A549 (cell line): ENCODE measurements at regions not wholly inside any gene's neighbourhood (a gene's known extent, or its start where the extent isn't known, plus 50 kb on each side); places are given as distances from the start of the nearest gene placed in this dataset.

Experiments
- ATAC-seq, 2 experiments: fragments of 200-7000 bp in 1 of 2; fragments of >200 bp in 1 of 2; cut with Nextera tagmentation in 1 of 2; cut with Tn5 transposase in 1 of 2; 3 replicates each; pipeline versions ENCODE4 v1.8.0 to v1.9.1; 2018 to 2020; ENCODE audit warnings: mild to moderate bottlenecking in 1 of 2, moderate library complexity in 1 of 2
- CTCF ChIA-PET: fragments of 300-600 bp; sonication (Branson Sonifier 250); formaldehyde crosslinking; extraction: SDS; loops from one replicate; lab custom pipeline; 2021; ENCODE audit warnings: antibody characterized with exemption, inconsistent platforms; lab: Yijun Ruan, JAX
- POLR2A ChIA-PET: fragments of 350-600 bp; formaldehyde crosslinking; extraction: SDS; loops from one replicate; lab custom pipeline; 2021; ENCODE audit warnings: antibody characterized with exemption, inconsistent platforms; lab: Yijun Ruan, JAX
- DNase-seq, 2 experiments: peaks; one replicate each; pipeline versions ENCODE4 v3.0.0 to v3.0.0-alpha.2; 2011 to 2016; ENCODE audit warnings: low read depth in 1 of 2, low spot score in 1 of 2
- FAIRE-seq: peaks from 2 replicates; lab custom pipeline; 2011; peaks lifted over from hg19 to GRCh38; lab: Jason Lieb, UNC
- H3K27ac ChIP-seq, 2 experiments: fragments of >200 bp; sonication (Bioruptor Twin); formaldehyde crosslinking; 3 replicates each; pipeline ENCODE4 v1.5.1; 2016 to 2017
- H3K4me1 ChIP-seq: fragments of >200 bp; sonication (Bioruptor Twin); formaldehyde crosslinking; 3 replicates; pipeline ENCODE4 v1.6.1; 2016
- H3K4me2 ChIP-seq: fragments of >200 bp; sonication (Bioruptor Twin); formaldehyde crosslinking; 3 replicates; pipeline ENCODE4 v1.6.1; 2016
- H3K4me3 ChIP-seq: fragments of >200 bp; sonication (Bioruptor Twin); formaldehyde crosslinking; 3 replicates; pipeline ENCODE4 v1.5.1; 2016
- H3K9me3 ChIP-seq: fragments of >200 bp; sonication (Bioruptor Twin); formaldehyde crosslinking; 3 replicates; pipeline ENCODE4 v1.6.1; 2016
- CBX8 ChIP-seq: fragments of 200-600 bp; sonication (generic); IDR thresholded peaks from 2 replicates; pipeline ENCODE4 v1.6.1; 2016
- CEBPB ChIP-seq, 2 experiments: fragments of >200 bp in 1 of 2; sonication (Bioruptor Twin) in 1 of 2; formaldehyde crosslinking in 1 of 2; IDR thresholded peaks; 2 replicates each; pipeline ENCODE4 v1.6.1; 2012 to 2016
- CHD2 ChIP-seq: fragments of 150-350 bp; IDR thresholded peaks from 2 replicates; pipeline ENCODE4 v1.6.1; 2014; ENCODE audit warnings: low read length; ENCODE audit not compliant: partially characterized antibody
- EP300 ChIP-seq, 2 experiments: fragments of >200 bp; sonication (Bioruptor Twin); formaldehyde crosslinking; IDR thresholded peaks; 2 replicates in 1 of 2; 3 replicates in 1 of 2; pipeline ENCODE4 v1.6.1; 2016 to 2017
- FOSL2 ChIP-seq, 2 experiments: fragments of 450-650 bp in 1 of 2; fragments of >200 bp in 1 of 2; sonication (Bioruptor Twin) in 1 of 2; formaldehyde crosslinking; IDR thresholded peaks; 2 replicates each; pipeline versions ENCODE4 v1.5.0 to v1.6.1; 2016 to 2020; ENCODE audit warnings: mild to moderate bottlenecking in 1 of 2, moderate library complexity in 1 of 2
- GATA3 ChIP-seq: IDR thresholded peaks from 2 replicates; pipeline ENCODE4 v1.6.1; 2012; ENCODE audit warnings: borderline replicate concordance
- HDAC2 ChIP-seq: fragments of 200-600 bp; sonication (generic); IDR thresholded peaks from 2 replicates; pipeline ENCODE4 v1.6.1; 2016
- HOXA7 ChIP-seq: fragments of 250-450 bp; sonication (Bioruptor Pico); IDR thresholded peaks from 2 replicates; pipeline ENCODE4 v1.5.0; 2020; ENCODE audit warnings: mild to moderate bottlenecking, moderate library complexity
- HOXB13 ChIP-seq: fragments of 250-450 bp; sonication (Bioruptor Pico); IDR thresholded peaks from 2 replicates; pipeline ENCODE4 v1.5.0; 2020; ENCODE audit warnings: low read depth, mild to moderate bottlenecking, moderate library complexity
- JUN ChIP-seq, 2 experiments: fragments of >200 bp; sonication (Bioruptor Twin); formaldehyde crosslinking; IDR thresholded peaks; 2 replicates in 1 of 2; 3 replicates in 1 of 2; pipeline ENCODE4 v1.6.1; 2016 to 2017
- JUNB ChIP-seq: fragments of >200 bp; sonication (Bioruptor Twin); formaldehyde crosslinking; IDR thresholded peaks from 2 replicates; pipeline ENCODE4 v1.6.1; 2016
- MAFK ChIP-seq: fragments of 450-650 bp; IDR thresholded peaks from 2 replicates; pipeline ENCODE4 v1.6.1; 2014; ENCODE audit not compliant: partially characterized antibody
- MYC ChIP-seq: IDR thresholded peaks from 2 replicates; pipeline ENCODE4 v1.6.1; 2012; ENCODE audit warnings: mild to moderate bottlenecking, inconsistent platforms, low read length, improper control_type of control experiment, borderline replicate concordance
- NR3C1 ChIP-seq: fragments of >200 bp; sonication (Bioruptor Twin); formaldehyde crosslinking; IDR thresholded peaks from 3 replicates; pipeline ENCODE4 v1.6.1; 2017
- POLR2A ChIP-seq: IDR thresholded peaks from 2 replicates; pipeline ENCODE4 v1.6.1; 2012; ENCODE audit warnings: mild to moderate bottlenecking, low read length
- POLR2AphosphoS2 ChIP-seq: conservative IDR thresholded peaks from 2 replicates; pipeline ENCODE4 v1.6.1; 2012; ENCODE audit warnings: low read length, improper control_type of control experiment, inconsistent platforms
- RAD21 ChIP-seq, 2 experiments: fragments of >200 bp in 1 of 2; sonication (Bioruptor Twin) in 1 of 2; formaldehyde crosslinking in 1 of 2; IDR thresholded peaks in 1 of 2; conservative IDR thresholded peaks in 1 of 2; 2 replicates in 1 of 2; 3 replicates in 1 of 2; pipeline ENCODE4 v1.6.1; 2012 to 2018; ENCODE audit warnings: inconsistent platforms in 1 of 2
- RNF2 ChIP-seq: fragments of 200-600 bp; sonication (generic); IDR thresholded peaks from 2 replicates; pipeline ENCODE4 v1.6.1; 2016; ENCODE audit warnings: low read depth, mild to moderate bottlenecking, antibody characterized with exemption, moderate library complexity, borderline replicate concordance
- ZC3H11A ChIP-seq: fragments of 450-650 bp; IDR thresholded peaks from 2 replicates; pipeline ENCODE4 v1.6.1; 2014; ENCODE audit warnings: antibody characterized with exemption, mild to moderate bottlenecking
- WGBS: methylation state at CpG from one replicate; pipeline ENCODE4 v1.1.6; 2017; ENCODE audit errors: missing lambda C conversion rate; 5-methylcytosine and 5-hydroxymethylcytosine counted together
- TF ChIP-seq, protein P1 (sequence below): fragments of >200 bp; sonication (Bioruptor Twin); formaldehyde crosslinking; IDR thresholded peaks from 3 replicates; pipeline ENCODE4 v1.5.1; 2016

DNA sequence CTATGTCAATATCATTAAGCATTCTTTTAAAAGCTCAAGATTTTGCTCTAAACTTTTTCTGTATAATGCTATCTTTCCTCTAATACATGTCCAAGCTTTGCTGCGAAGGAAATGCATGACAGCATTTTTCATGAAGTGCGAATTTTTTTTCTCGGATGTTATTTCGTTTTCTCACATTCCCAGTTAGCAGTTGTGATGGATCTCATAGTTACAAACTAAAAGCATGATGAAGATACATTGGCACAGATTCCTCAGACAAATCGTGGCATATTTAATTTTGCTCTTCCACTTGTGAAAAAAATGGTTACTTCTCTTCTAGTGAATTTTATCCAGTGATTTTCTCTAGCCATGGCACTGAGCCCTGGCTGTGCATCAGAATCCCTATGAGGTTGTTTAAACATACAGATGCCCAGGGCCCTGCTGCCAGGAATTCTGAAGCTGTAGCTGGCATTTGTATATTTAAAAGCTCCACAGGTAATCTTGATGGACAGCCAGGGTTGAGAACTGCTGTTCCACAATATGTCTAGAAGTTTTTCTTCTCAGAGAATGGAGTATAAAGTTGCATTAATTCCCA lies 299.8 kb upstream of the NEBL start:
- no peak overlapping the region for H3K4me2 ChIP-seq
- peaks cover 27% of the 10 kb centered on the region for H3K4me1 ChIP-seq
- FAIRE-seq = peak; percentile 13
- H3K9me3 ChIP-seq = peaks cover 19% of the 10 kb centered on the region
- CTCF ChIA-PET = interaction anchor here (1.5 kb wide), 1 partner anchor 73 kb away, joined by 7 read pairs; no protein-coding TSS in a partner anchor
- TF ChIP-seq RNF2 (no peak), CHD2 (no peak), POLR2A (no peak), MYC (no peak), MAFK (no peak), HOXB13 (CRISPR knock-in tag) (no peak)
- TF ChIP-seq, all 56 proteins: peak for 0
- 84% methylated on average over 5 of the region's 5 CpGs for WGBS
- no peak overlapping the region for H3K4me3 ChIP-seq
- DNase-seq (no peak), ATAC-seq (no peak)
- POLR2A ChIA-PET = no interaction called here
- H3K27ac ChIP-seq = no peak overlapping the region; a peak in 1 of 6 replicates

DNA sequence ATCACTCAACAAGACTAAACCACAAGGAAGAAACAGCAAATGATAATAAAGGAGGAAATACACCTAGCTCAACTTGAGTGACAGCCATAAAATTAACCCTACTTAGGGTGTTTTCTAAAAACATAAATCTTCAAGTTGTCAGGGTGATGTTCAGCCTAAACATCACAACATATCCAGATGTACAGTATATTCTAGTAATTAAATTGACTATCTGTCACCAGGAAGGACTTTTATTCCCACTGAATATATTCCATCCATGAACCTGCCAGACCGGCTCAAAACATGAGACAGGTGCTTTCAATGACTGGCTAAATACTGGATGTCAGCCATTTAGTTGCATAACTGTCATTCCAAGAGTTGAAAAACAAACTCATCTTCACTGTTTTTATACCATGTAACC lies 298.1 kb upstream of the NEBL start:
- DNase-seq (peak; percentile 24 to 32), FAIRE-seq (no peak), ATAC-seq (peak; percentile 46 to 54; a peak in 4 of 6 replicates)
- peaks cover 35% of the 10 kb centered on the region for H3K4me1 ChIP-seq
- H3K27ac ChIP-seq = peak overlapping the region; percentile 64 to 66
- peak overlapping the region; percentile 74 for H3K4me2 ChIP-seq
- CTCF ChIA-PET = interaction anchor here (0.7 to 1.3 kb wide), 4 partner anchors 73 to 117 kb away, joined by 3 to 4 read pairs (median 3); no protein-coding TSS in a partner anchor
- no peak for TF ChIP-seq CBX8
- peak; percentile 55 to 68 for TF ChIP-seq CEBPB (IDR thresholded peaks at IDR 0.05)
- WGBS = 7% methylated on average over 1 of the region's 1 CpG
- H3K9me3 ChIP-seq = peaks cover 19% of the 10 kb centered on the region
- no peak overlapping the region; the same call in 2 of the 3 replicates for H3K4me3 ChIP-seq
- POLR2A ChIA-PET = interaction anchor here (0.8 to 1.4 kb wide), 6 partner anchors 20 to 98 kb away, joined by 3 to 5 read pairs (median 4); no protein-coding TSS in a partner anchor

DNA sequence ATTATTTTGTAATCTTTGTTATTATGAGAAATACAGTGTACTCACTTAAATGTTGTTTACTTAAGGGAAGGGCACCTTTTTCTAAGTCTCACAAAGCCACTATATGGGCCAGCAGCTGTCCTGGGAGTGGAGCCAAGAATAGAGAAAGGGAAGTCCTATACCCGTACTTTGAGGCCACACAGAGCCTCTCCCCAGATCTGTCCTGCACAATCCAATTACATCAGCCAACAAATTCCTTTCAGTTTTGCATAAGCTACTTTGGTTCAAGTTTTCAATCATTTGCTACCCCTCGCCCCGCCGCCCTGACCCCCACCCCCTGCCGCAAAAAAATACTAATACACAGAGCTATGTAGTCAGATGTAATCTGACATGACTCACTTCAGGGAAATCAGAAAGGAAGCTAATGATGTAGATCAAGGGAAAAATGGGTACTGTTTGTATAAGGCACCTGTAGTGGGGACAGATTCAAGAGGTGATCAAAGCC lies 297.4 kb upstream of the NEBL start:
- peaks cover 19% of the 10 kb centered on the region for H3K9me3 ChIP-seq
- TF ChIP-seq NR3C1 (no peak), POLR2AphosphoS2 (no peak), JUNB (peak; percentile 56), GATA3 (peak; percentile 25; the same call in 1 of the 2 replicates), ZC3H11A (no peak), HOXA7 (CRISPR knock-in tag) (no peak), RAD21 (conservative IDR thresholded peaks at IDR 0.05 in 1 of 2, IDR thresholded peaks at IDR 0.05 in 1 of 2) (peak in 1 of 2 experiments; percentile 18; a peak in 1 of 5 replicates), JUN (IDR thresholded peaks at IDR 0.05) (peak in 1 of 2 experiments; percentile 65; a peak in 2 of 5 replicates), CEBPB (IDR thresholded peaks at IDR 0.05) (peak in 1 of 2 experiments; percentile 54; a peak in 2 of 4 replicates), HDAC2 (no peak), EP300 (IDR thresholded peaks at IDR 0.05) (peak; percentile 40 to 63; a peak in 3 of 5 replicates), FOSL2 (IDR thresholded peaks at IDR 0.05) (peak; percentile 63), FOSL2 (CRISPR knock-in tag; IDR thresholded peaks at IDR 0.05) (no peak)
- TF ChIP-seq, protein P1, sequence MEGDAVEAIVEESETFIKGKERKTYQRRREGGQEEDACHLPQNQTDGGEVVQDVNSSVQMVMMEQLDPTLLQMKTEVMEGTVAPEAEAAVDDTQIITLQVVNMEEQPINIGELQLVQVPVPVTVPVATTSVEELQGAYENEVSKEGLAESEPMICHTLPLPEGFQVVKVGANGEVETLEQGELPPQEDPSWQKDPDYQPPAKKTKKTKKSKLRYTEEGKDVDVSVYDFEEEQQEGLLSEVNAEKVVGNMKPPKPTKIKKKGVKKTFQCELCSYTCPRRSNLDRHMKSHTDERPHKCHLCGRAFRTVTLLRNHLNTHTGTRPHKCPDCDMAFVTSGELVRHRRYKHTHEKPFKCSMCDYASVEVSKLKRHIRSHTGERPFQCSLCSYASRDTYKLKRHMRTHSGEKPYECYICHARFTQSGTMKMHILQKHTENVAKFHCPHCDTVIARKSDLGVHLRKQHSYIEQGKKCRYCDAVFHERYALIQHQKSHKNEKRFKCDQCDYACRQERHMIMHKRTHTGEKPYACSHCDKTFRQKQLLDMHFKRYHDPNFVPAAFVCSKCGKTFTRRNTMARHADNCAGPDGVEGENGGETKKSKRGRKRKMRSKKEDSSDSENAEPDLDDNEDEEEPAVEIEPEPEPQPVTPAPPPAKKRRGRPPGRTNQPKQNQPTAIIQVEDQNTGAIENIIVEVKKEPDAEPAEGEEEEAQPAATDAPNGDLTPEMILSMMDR = no peak
- POLR2A ChIA-PET = interaction anchor here (0.8 to 1.4 kb wide), 6 partner anchors 19 to 99 kb away, joined by 3 to 5 read pairs (median 4); no protein-coding TSS in a partner anchor
- peak overlapping the region; percentile 64 to 66 for H3K27ac ChIP-seq
- peaks cover 35% of the 10 kb centered on the region for H3K4me1 ChIP-seq
- DNase-seq (peak; percentile 55 to 79), ATAC-seq (peak; percentile 90 to 97), FAIRE-seq (peak; percentile 89)
- H3K4me2 ChIP-seq = peak overlapping the region; percentile 74
- 2% methylated on average over 5 of the region's 5 CpGs for WGBS
- no peak overlapping the region; the same call in 2 of the 3 replicates for H3K4me3 ChIP-seq
- CTCF ChIA-PET = interaction anchor here (0.7 to 1.3 kb wide), 4 partner anchors 9 to 116 kb away, joined by 3 to 5 read pairs (median 4); no protein-coding TSS in a partner anchor
